ENCODE measurements at regions not wholly inside any gene's neighbourhood (a gene's known extent, or its start where the extent isn't known, plus 50 kb on each side); places are given as distances from the start of the nearest gene placed in this dataset.

GRCh38 chr3:99384596-99384995 lies 253.8 kb upstream of the COL8A1 start:
- no peak for DNase-seq (ENCODE audit: low read depth in 2 of 3, low spot score in 2 of 3)

GRCh38 chr3:99376926-99377325 lies 261.5 kb upstream of the COL8A1 start:
- DNase-seq (ENCODE audit: low read depth in 2 of 3, low spot score in 2 of 3): no peak

- DNase-seq (ENCODE audit: low read depth in 2 of 3, low spot score in 2 of 3): no peak
These were observed 264.6 kb upstream of the COL8A1 start for GRCh38 chr3:99373846-99374210.

- no peak for DNase-seq (ENCODE audit: low read depth in 2 of 3, low spot score in 2 of 3)
These were observed 265.1 kb upstream of the COL8A1 start for GRCh38 chr3:99373088-99373845.

- DNase-seq (ENCODE audit: low read depth in 2 of 3, low spot score in 2 of 3): no peak
These were observed 271.5 kb upstream of the COL8A1 start for GRCh38 chr3:99366663-99367429.

- DNase-seq (ENCODE audit: low read depth in 2 of 3, low spot score in 2 of 3): no peak
These were observed 272.4 kb upstream of the COL8A1 start for GRCh38 chr3:99365979-99366378.

GRCh38 chr3:99365396-99365795 lies 273.0 kb upstream of the COL8A1 start:
- no peak for DNase-seq (ENCODE audit: low read depth in 2 of 3, low spot score in 2 of 3)

GRCh38 chr3:99357131-99357530 lies 281.3 kb upstream of the COL8A1 start:
- DNase-seq (ENCODE audit: low read depth in 2 of 3, low spot score in 2 of 3): no peak

- DNase-seq (ENCODE audit: low read depth in 2 of 3, low spot score in 2 of 3): no peak
These were observed 281.7 kb upstream of the COL8A1 start for GRCh38 chr3:99356696-99357095.

- DNase-seq (ENCODE audit: low read depth in 2 of 3, low spot score in 2 of 3): no peak
These were observed 282.9 kb upstream of the COL8A1 start for GRCh38 chr3:99355465-99355864.

GRCh38 chr3:99352811-99353210 lies 285.6 kb upstream of the COL8A1 start:
- no peak for DNase-seq (ENCODE audit: low read depth in 2 of 3, low spot score in 2 of 3)

GRCh38 chr3:99351122-99351521 lies 287.3 kb upstream of the COL8A1 start:
- no peak for DNase-seq (ENCODE audit: low read depth in 2 of 3, low spot score in 2 of 3)

GRCh38 chr3:99348451-99348850 lies 289.9 kb upstream of the COL8A1 start:
- no peak for DNase-seq (ENCODE audit: low read depth in 2 of 3, low spot score in 2 of 3)

- DNase-seq (ENCODE audit: low read depth in 2 of 3, low spot score in 2 of 3): no peak
These were observed 294.2 kb upstream of the COL8A1 start for GRCh38 chr3:99344216-99344615.

- DNase-seq (ENCODE audit: low read depth in 2 of 3, low spot score in 2 of 3): no peak
These were observed 296.0 kb upstream of the COL8A1 start for GRCh38 chr3:99342383-99342782.

- DNase-seq (ENCODE audit: low read depth in 2 of 3, low spot score in 2 of 3): no peak
These were observed 299.2 kb upstream of the COL8A1 start for GRCh38 chr3:99339222-99339621.

- DNase-seq (ENCODE audit: low read depth in 2 of 3, low spot score in 2 of 3): no peak
These were observed 305.7 kb upstream of the COL8A1 start for GRCh38 chr3:99332718-99333117.

GRCh38 chr3:99332276-99332675 lies 306.1 kb upstream of the COL8A1 start:
- DNase-seq (ENCODE audit: low read depth in 2 of 3, low spot score in 2 of 3): no peak

GRCh38 chr3:99330924-99331532 lies 307.4 kb upstream of the COL8A1 start:
- no peak for DNase-seq (ENCODE audit: low read depth in 2 of 3, low spot score in 2 of 3)

GRCh38 chr3:99330281-99330680 lies 308.1 kb upstream of the COL8A1 start:
- no peak for DNase-seq (ENCODE audit: low read depth in 2 of 3, low spot score in 2 of 3)

GRCh38 chr3:99325402-99325801 lies 313.0 kb upstream of the COL8A1 start:
- no peak for DNase-seq (ENCODE audit: low read depth in 2 of 3, low spot score in 2 of 3)

GRCh38 chr3:99324636-99325203 lies 313.7 kb upstream of the COL8A1 start:
- no peak for DNase-seq (ENCODE audit: low read depth in 2 of 3, low spot score in 2 of 3)

Measured in hematopoietic multipotent progenitor cell (in vitro differentiated cells).